CD4-positive, alpha-beta T cell (primary cell): ENCODE measurements at regions not wholly inside any gene's neighbourhood (a gene's known extent, or its start where the extent isn't known, plus 50 kb on each side); places are given as distances from the start of the nearest gene placed in this dataset.
A peak's percentile ranks its signal among the peaks of the same experiment; 100 is the strongest.
"Not testable (repeated sequence)": the region's sequence is repeated elsewhere in the genome, so short reads cannot be mapped to it uniquely, and the experiment has no call there.

Experiments
- ATAC-seq: fragments of 200-7000 bp; cut with Tn5 transposase; one replicate; pipeline ENCODE4 v1.10.0; 2022; ENCODE audit warnings: mild to moderate bottlenecking; ENCODE audit not compliant: poor library complexity
- CTCF ChIA-PET: fragments of 350-600 bp; sonication (Branson Sonifier 250); formaldehyde crosslinking; loops from one replicate; lab custom pipeline; 2021; ENCODE audit warnings: antibody characterized with exemption, inconsistent platforms; lab: Charles Lee
- POLR2A ChIA-PET: fragments of 350-600 bp; sonication (Branson Sonifier 250); formaldehyde crosslinking; loops from one replicate; lab custom pipeline; 2021; ENCODE audit warnings: antibody characterized with exemption, inconsistent platforms; lab: Charles Lee
- DNase-seq, 14 experiments: peaks; one replicate each; pipeline ENCODE4 v3.0.0-alpha.2; 2013 to 2020; ENCODE audit warnings: mixed read lengths in 2 of 14
- H3K27ac ChIP-seq, 2 donors: one replicate each; pipeline versions ENCODE4 v1.5.1 to v1.7.0; 2013; ENCODE audit warnings: low read length in 2 of 2, low read depth in 1 of 2, mild to moderate bottlenecking in 1 of 2
- H3K27me3 ChIP-seq, 2 experiments: 1 replicate in 1 of 2; 2 replicates in 1 of 2; pipeline versions ENCODE4 v1.6.1 to v1.7.0; 2013; ENCODE audit warnings: low read length in 2 of 2, control low read depth in 1 of 2, mild to moderate bottlenecking in 1 of 2, moderate library complexity in 1 of 2; ENCODE audit not compliant: insufficient read depth in 2 of 2, control insufficient read depth in 1 of 2
- H3K36me3 ChIP-seq: one replicate; pipeline ENCODE4 v1.6.1; 2013; ENCODE audit warnings: low read length, control low read depth; ENCODE audit not compliant: insufficient read depth
- H3K4me1 ChIP-seq: one replicate; pipeline ENCODE4 v1.6.1; 2013; ENCODE audit warnings: low read length, control low read depth; ENCODE audit not compliant: insufficient read depth
- H3K4me3 ChIP-seq: one replicate; pipeline ENCODE4 v1.5.1; 2013; ENCODE audit warnings: mild to moderate bottlenecking, low read length, moderate library complexity
- H3K9me3 ChIP-seq, 2 experiments: 1 replicate in 1 of 2; 2 replicates in 1 of 2; pipeline versions ENCODE4 v1.6.1 to v1.7.0; 2013; ENCODE audit warnings: low read length in 2 of 2, mild to moderate bottlenecking in 2 of 2, control low read depth in 1 of 2, moderate library complexity in 1 of 2; ENCODE audit not compliant: control insufficient read depth in 1 of 2, insufficient read depth in 1 of 2
- H3K27ac Mint-ChIP-seq: one replicate; pipeline ENCODE4 v1.8.0; 2020; ENCODE audit warnings: mixed read lengths
- H3K27me3 Mint-ChIP-seq: one replicate; pipeline ENCODE4 v1.8.0; 2021; ENCODE audit warnings: mixed read lengths
- H3K36me3 Mint-ChIP-seq: one replicate; pipeline ENCODE4 v1.8.0; 2021; ENCODE audit warnings: low read depth, mixed read lengths
- H3K4me1 Mint-ChIP-seq: one replicate; pipeline ENCODE4 v1.8.0; 2021; ENCODE audit warnings: low read depth, mixed read lengths
- H3K4me3 Mint-ChIP-seq: one replicate; pipeline ENCODE4 v1.8.0; 2020; ENCODE audit warnings: mild to moderate bottlenecking, mixed read lengths
- H3K9me3 Mint-ChIP-seq: one replicate; pipeline ENCODE4 v1.8.0; 2020; ENCODE audit warnings: mixed read lengths
- CTCF ChIP-seq: fragments of 200-600 bp; IDR thresholded peaks from one replicate; pipeline ENCODE4 v1.8.0; 2022; ENCODE audit warnings: antibody characterized with exemption, mild to moderate bottlenecking
- intact Hi-C, 2 experiments: fragments of 100-400 bp; cut with DNase I in 1 of 2; cut with micrococcal nuclease in 1 of 2; formaldehyde crosslinking; loops; one replicate each; pipeline versions ENCODE4 v1.15.1 to v1.9.0; 2023 to 2025; cut with DNase I, micrococcal nuclease

DNA sequence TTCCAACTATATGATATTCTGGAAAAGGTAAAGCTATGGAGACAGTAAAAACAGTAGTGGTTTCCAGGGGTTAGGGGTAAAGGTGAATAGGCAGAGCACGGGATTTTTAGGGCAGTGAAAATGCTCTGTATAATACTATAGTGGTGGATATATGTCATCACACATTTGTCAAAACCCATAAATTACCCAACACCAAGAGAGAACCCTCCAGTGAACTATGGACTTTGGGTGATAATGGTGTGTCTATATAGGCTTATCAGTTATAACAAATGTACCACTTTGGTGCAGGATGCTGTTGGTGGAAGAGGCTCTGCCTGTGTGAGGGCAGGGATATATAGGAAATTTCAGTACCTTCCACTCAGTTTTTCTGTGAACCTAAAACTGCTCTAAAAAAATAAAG lies 149.9 kb downstream of the GPX5 start:
- peaks cover 4 to 10% of the 10 kb centered on the region in 2 experiments for H3K9me3 ChIP-seq
- POLR2A ChIA-PET = no interaction called here
- peaks cover 15% of the 10 kb centered on the region for H3K4me1 Mint-ChIP-seq
- intact Hi-C loops = no loop called here
- H3K9me3 Mint-ChIP-seq = peaks cover 3% of the 10 kb centered on the region
- H3K4me1 ChIP-seq = peaks cover 10% of the 10 kb centered on the region
- H3K36me3 Mint-ChIP-seq = no peaks in the 10 kb centered on the region
- no peak overlapping the region for H3K27ac ChIP-seq
- DNase-seq = no peak
- peaks cover 25 to 55% of the 10 kb centered on the region in 2 experiments for H3K27me3 ChIP-seq
- H3K4me3 ChIP-seq = no peak overlapping the region
- no peak overlapping the region for H3K27ac Mint-ChIP-seq
- H3K27me3 Mint-ChIP-seq = peaks cover 73% of the 10 kb centered on the region
- H3K36me3 ChIP-seq = no peaks in the 10 kb centered on the region
- H3K4me3 Mint-ChIP-seq = no peak overlapping the region
- no peak for ATAC-seq
- CTCF ChIA-PET = no interaction called here
- TF ChIP-seq CTCF = no peak

DNA sequence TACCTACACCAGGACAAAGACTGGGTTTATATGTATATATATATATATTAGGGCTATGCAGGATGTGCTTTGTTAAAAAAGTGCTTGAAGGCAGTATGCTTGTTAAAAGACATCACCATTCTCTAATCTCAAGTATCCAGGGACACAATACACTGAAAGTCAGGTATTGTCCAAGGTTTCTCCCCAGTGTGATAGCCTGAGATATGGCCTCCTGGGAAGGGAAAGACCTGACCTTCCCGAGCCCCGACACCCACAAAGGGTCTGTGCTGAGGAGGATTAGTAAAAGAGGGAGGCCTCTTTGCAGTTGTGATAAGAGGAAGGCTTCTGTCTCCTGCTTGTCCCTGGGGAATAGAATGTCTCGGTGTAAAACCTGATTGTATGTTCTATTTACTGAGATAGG lies 156.9 kb downstream of the GPX5 start:
- no peak for TF ChIP-seq CTCF
- no peak overlapping the region for H3K4me3 Mint-ChIP-seq
- Histone ChIP-seq H3K9me3 (no peaks in the 10 kb centered on the region), H3K36me3 (no peaks in the 10 kb centered on the region), H3K27me3 (peaks cover 21 to 49% of the 10 kb centered on the region in 2 experiments), H3K27ac (no peak overlapping the region), H3K4me3 (no peak overlapping the region), H3K4me1 (peaks cover 4% of the 10 kb centered on the region)
- no peak for ATAC-seq
- ChIA-PET POLR2A (no interaction called here), CTCF (no interaction called here)
- no peaks in the 10 kb centered on the region for H3K36me3 Mint-ChIP-seq
- H3K27ac Mint-ChIP-seq = no peak overlapping the region
- peaks cover 12% of the 10 kb centered on the region for H3K4me1 Mint-ChIP-seq
- no peak for DNase-seq
- peaks cover 87% of the 10 kb centered on the region for H3K27me3 Mint-ChIP-seq
- H3K9me3 Mint-ChIP-seq = no peaks in the 10 kb centered on the region
- intact Hi-C loops = loop anchor here in 1 of 2 experiments (2.0 to 10.0 kb wide), 3 partner anchors 188 to 548 kb away; no protein-coding TSS in a partner anchor

DNA sequence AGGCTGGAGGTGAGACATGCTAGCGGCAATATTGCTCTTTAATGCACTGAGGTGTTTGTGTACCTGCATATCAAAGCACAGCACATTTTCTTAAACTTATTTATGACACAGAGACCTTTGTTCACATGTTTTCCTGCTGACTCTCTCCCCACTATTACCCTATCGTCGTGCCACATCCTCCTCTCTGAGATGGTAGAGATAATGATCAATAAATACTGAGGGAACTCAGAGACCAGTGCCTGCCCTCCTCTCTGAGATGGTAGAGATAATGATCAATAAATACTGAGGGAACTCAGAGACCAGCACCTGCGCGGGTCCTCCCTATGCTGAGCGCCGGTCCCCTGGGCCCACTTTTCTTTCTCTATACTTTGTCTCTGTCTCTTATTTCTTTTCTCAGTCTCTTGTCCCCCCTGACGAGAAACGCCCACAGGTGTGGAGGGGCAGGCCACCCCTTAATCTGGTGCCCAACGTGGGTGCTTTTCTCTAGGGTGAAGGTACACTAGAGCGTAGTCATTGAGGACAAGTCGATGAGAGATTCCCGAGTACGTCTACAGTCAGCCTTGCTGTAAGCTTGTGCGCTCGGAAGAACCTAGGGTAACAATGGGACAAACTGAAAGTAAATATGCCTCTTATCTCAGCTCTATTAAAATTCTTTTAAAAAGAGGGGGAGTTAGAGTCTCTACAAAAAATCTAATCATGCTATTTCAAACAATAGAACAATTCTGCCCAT lies 157.4 kb downstream of the GPX5 start:
- H3K27ac Mint-ChIP-seq, H3K4me3 ChIP-seq, POLR2A ChIA-PET, H3K27ac ChIP-seq, H3K36me3 Mint-ChIP-seq, H3K9me3 Mint-ChIP-seq, H3K9me3 ChIP-seq, H3K36me3 ChIP-seq, ATAC-seq, H3K4me1 ChIP-seq: not testable (repeated sequence)
- Mint-ChIP-seq H3K27me3 (peaks cover 87% of the 10 kb centered on the region), H3K4me3 (peak overlapping the region; percentile 11), H3K4me1 (peaks cover 12% of the 10 kb centered on the region)
- CTCF ChIA-PET = interaction anchor here (0.6 kb wide), 1 partner anchor 231 kb away, joined by 4 read pairs; no protein-coding TSS in a partner anchor
- intact Hi-C loops = loop anchor here in 1 of 2 experiments (2.0 to 10.0 kb wide), 3 partner anchors 188 to 548 kb away; no protein-coding TSS in a partner anchor
- DNase-seq = peak in 1 of 14 experiments; percentile 18
- H3K27me3 ChIP-seq = peaks cover 21 to 47% of the 10 kb centered on the region in 2 experiments
